NCI-H1417 (cell line): ENCODE measurements at regions not wholly inside any gene's neighbourhood (a gene's known extent, or its start where the extent isn't known, plus 50 kb on each side); places are given as distances from the start of the nearest gene placed in this dataset.
"Not testable (repeated sequence)": the region's sequence is repeated elsewhere in the genome, so short reads cannot be mapped to it uniquely, and the experiment has no call there.

ENCODE experiments used
- DNase-seq, 3 experiments: peaks; one replicate each; lab custom pipeline; 2025; lab: John Stamatoyannopoulos, UW

DNA sequence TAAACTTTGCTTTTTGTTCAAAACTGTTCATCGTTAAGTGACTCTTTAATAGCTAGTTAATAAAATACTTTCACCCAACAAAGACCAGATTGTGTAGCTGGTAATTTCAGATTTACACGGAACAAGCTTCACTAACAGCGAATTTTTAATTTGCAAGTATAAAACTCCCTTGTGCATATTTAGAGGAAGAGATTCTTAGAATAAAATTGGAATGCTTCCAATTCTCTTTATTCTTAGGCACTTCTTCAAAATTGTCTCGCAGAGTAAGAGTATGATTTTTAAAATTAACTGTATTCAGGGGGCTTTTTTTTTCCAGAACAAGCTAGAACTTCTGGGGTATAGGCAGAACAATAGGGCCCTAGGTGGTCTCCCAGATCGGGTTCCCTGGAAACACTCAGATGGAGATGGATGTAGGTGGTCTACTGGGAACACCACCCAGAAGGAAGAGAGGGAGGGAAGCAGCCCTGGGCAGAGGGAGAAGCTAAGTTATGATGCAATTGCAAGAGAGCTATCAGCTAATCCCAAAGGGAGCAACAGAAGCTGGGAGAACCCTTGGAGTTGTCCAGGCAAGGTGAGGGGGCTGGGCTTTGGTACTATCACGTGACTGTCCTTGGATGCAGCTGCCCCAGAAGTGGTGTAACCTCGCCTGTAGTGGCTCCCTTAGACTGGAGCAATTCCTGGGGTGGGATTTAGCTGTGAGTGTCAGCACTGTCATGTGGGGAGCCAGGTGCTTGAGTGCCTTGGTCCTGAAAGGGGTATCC, 151.7 kb upstream of the ASB18 start:
- DNase-seq: no peak

DNA sequence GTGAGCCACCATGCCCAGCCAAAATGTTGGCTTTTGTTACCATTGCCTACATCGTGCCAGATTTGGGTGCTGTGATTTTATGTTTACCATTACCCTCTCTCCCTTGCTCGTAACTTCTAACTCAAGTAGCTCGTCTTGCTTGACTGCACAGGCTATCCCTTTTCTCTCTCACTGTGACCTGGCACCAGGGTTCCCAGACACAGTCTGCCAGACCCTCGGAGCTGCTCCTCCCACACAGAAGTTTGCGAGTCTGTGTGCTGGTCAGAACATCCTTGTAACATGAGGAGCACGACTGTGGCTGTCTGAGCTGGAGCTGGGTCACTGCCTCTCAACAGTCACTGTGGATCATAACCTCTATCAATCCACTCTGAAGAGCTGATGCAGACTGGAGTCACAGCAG, 152.5 kb upstream of the ACKR3 start:
- DNase-seq: peak in 1 of 3 experiments; percentile 12

DNA sequence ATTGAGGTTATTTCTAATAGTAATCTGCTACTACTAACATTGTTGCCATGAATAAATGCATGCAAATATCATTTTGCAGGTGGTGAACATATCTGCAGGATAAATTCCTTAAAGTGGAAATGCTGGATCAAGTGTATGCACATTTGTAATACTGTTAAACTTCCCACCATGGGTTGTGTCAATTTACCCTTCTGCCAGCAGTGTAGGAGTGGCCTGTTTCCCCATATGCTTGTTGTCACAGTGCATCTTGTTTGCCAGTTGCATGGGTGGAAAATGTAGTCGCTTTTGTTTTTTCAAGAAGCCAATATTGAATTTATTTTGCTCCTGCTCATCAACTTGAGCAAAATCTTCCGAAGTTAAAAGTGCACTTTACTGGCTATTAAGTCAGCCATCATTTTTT, 139.0 kb upstream of the ACKR3 start:
- DNase-seq: peak in 1 of 3 experiments; percentile 2

DNA sequence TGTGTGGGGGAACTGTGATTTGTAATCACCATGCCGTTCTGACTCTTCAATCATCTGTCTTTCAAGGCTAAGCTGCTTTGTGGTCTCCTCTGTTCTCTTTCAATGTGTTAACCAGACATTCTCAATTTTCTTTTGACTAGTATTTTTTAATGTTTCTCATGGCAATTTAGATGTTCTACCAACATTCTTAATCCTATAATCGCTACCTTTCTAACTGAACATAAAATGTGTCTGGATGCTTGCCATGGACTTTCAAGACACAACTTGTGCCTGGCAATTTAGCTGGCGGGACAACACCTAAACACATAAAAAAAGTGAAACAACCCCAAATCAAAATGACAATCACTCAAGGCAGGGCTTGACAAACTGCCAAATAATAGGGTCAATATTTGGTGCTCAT, 135.0 kb upstream of the ACKR3 start:
- no peak for DNase-seq

DNA sequence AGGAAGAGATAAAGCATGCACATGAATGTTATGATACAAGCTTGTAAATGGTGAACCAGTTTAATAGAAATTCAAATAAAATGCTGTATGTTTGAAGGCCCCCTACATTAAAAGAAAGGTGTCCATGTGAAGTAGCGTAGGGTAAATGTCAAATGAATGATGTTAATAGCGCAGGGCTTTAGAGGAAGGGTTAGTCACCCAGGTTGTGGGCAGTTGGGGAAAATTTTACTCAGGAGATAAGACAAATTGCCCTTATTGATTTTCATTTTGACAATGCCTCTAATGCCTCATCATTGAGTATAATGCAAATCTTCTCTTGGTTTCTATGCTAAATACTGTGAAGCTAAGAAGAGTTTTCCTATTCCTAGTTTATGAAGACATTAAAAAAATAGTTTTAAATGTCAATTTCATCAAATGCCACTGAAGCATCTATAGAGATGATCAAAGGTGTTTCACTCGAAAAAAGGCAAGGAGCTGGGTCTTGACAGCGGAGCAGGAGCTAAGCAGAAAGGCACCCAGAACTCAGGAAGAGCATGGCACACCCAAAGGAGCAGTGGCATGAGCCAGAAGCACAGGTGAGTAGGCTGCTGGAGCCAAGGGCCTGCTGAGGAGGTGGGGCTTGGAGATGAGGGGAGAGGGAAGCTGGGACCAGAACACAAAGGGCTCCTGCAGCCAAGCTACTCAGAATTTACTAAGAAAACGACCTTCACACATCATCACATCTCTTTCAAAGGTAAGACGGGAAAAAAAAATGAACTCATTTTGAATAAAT, 129.3 kb upstream of the ACKR3 start:
- DNase-seq: no peak

DNA sequence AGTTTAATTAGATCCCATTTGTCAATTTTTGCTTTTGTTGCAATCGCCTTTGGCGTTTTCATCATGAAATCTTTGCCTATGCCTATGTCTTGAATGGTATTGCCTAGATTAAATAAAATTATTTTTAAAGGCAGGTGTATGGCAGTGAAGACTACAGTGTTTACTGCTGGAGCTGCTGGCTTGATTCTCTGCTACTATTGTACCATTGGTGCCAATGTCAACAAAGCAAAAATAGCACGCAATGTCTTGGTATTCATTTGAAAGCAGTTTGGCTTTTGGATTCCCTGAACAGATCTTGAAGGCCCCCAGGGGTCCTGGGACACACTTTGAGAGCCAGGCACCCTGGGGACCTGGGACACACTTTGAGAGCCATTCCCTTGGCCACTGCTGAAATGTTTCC, 125.4 kb upstream of the ACKR3 start:
- DNase-seq: no peak

DNA sequence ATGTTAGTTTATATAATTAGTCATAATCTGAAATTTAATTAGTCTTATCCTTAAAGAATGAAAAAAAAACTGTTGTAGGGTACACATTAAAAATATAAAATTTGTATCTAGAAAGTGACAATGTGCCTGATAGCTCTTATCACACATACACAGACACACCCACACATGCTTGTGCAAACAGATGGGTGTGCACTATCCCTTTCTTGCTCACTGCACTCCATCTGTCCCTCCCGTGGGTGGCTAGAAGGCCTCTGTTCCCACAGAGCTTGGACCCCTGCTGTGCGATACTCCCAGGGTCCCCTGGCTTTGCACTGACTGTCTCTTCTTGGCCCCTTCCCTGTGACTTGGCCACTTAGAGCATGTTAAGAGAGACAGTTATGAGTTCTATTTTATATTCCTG, 123.9 kb upstream of the ACKR3 start:
- no peak for DNase-seq

DNA sequence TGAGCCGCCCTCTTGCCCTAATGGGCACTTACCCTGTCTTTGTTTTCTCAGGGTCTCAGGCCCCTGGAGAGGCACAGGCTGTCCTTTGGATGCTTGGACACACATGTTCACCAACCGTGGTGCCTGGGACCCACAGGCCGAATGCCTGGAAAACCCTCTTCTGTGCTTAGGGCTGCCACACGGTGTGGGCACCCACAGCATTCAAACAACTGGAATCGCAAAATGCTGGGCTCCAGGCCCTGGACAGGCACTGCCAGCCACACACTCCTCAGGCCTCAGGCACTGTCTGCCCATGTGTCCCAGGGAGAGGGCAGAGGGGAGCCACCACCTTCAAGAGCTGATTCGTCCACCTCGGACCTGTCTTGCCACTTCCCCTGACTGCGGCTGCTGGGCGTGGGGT, 123.1 kb upstream of the ACKR3 start:
- no peak for DNase-seq

DNA sequence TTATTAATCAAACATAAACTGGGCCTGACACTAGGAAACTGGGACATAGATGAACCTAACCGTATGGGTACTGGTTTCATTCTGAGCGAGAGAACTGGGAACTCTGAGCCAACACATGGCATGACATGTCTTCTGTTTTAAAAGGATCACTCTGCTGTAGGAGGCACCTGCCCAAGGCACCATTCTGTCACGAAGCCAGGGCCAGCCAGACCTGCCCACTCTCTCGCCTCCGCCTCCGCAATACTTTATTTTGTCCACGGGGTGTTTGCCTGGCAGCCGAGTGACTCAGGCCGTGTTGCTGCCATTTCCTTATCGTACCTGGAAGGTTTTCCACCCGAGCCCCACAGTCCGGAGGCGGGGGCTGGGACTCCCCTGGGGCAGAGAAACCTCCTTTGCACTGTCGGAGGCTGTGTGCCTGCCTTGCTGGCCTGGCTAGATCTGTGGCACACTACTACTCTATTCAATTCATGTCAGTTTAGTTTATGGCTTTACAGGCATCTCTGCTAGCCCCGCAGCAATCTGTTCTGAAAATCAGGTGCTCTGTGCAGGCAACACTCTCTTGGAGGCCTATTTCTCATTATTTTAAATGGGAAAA, 120.4 kb upstream of the ACKR3 start:
- no peak for DNase-seq

DNA sequence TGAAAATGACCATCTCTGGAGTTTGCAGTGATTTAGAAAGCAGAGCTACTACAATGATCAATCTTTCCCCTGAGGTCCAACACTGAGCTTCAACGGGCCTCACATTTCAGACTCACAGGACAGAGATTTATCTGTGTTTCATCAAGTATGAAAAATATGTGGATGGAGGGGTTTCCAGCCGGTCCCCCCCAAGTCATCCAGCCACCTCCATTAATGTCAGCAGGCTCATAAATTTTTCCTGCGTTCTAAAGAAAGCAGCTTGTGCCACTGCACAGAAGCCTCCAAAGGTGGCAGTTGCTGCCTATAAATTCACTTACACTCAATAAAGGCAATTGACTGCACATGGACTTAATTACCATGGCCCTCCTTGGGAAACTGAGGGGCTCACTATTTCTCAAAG, 117.4 kb upstream of the ACKR3 start:
- no peak for DNase-seq

DNA sequence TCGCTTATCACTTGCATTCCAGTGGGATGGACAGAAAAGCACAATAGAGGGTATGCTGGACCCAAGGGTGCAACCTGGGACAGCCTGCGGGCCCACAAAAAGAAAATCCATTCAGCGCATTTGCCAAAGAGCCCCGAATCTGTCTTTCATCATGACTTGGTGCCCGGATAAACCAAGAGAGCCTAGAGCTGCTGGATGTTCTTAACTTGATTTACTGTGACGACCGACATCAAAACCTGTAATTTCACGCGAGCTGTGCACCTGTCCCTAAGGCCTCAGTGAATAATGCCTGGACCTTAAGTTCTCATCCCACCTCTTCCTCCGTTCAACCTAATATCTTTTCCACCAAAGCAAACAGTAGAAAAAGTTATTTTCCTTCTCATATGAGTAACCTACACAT, 115.5 kb upstream of the ACKR3 start:
- DNase-seq: no peak

DNA sequence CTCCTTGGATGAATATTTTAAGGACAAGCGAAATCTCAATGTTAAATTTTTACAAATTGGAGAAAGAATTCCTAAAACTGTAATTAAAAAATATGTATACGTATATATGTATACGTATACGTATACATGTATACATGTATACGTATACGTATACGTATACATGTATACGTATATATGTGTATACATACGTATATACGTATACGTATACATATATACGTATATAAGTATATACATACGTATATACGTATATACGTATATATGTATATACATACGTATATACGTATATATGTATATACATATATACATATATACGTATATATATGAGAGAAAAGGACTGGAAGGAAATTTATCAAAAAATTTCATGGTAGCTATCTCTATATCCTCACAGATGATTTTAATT, 110.2 kb upstream of the ACKR3 start:
- no peak for DNase-seq

DNA sequence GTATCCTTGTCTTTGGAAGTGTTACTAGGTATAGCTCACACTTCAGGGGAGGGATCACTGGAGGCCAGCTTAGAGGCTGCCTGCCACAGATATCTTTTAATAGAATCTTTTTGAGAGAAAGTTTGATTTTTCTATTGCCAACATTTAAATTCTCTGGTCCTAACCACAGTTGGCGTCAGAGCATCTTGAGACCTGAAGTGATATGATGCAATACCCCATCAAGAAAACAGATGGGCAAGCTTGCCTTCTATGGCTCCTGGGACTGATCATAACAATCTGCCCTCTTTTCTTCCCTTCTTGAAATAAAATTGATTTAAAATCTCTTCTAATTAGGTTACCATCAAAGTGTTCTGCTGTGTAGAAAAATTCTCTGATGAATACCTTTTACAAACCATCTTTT, 105.5 kb upstream of the ACKR3 start:
- DNase-seq: no peak

DNA sequence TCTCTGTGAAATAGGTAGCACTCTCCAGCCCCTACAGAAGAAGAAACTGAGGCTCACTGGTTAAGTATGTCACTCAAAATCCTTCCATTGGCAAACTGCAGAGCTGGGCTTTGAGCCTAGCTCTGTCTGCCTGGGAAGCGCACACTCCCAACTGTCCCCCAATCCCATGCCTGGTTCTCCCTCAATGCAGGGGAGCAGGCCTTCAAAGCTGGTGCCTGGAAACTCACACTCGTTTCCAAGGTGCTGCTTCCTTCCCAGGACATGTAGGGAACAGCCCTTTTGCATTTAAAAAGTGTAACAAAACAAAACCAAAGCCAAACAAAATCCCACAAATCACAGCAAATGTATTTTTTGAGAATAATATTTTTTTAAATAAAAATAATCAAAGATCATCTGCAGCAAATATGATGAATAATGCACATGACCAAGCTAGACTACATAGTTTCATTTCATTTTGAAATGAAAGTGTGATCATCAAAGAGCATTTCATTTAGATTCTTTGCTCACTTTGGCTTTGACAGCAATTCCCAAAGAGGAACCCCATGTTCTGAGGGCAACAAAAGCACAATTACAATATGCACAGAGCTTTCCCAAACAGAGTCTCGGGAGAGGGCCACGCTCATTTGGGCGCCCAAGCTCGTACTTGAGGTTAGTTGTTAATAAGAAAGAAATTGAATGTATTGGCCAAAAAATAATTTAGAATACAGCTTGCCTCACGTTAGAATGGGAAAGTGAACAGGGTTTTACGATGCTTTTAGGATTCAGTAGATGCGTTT, 96.7 kb upstream of the ACKR3 start:
- DNase-seq: no peak

DNA sequence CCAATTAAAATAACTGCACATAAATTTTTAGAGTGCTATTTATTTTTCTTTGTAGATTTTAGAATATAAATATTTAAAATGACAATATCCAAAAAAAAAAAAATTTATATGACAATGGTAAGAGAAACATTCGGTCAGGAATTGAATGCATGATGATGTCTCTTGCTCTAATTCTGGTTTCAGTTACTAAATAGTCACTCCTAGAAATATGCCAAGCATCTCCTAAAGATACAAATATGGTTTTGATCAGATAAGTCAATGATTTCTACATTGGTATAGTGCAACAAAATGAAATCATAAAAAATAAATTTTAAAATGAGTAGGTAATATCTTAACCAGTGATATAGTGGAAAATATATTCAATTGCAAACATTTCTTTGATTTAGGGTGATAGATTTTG, 95.9 kb upstream of the ACKR3 start:
- no peak for DNase-seq

DNA sequence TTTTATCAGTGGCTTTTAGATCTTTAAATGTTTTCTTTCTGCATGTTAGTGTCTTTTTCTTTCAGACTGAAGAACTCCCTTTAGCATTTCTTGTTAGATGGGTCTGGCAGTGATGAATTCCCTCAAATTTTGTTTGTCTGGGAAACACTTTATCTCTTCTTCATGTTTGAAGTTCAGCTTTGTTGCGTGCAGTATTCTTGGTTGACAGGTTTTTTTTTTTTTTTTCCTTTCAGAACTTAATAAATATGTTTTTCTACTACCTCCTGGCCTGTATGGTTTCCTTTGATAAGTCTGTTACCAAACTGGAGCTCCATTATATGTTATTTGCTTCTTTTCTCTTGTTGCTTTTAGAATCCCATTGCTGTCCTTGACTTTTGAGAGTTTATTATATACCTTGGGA, 89.8 kb upstream of the ACKR3 start:
- no peak for DNase-seq

DNA sequence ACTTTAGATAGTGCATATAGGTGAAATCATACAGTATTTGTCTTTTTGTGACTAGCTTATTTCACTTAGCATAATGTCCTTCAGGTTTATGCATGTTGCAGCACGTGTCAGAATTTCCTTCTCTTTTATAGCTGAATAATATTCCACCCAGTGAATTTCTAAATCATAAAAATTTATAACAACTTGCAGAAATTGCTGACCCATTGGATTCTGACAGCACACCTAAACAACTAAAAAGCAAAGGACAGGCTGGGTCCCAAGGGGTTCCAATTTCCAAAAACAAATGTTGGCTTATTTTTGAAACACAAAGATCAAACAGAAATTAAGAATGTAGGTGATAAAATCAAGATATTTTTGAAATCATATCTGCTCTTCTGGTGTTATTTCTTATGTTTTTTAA, 86.5 kb upstream of the ACKR3 start:
- DNase-seq: no peak

DNA sequence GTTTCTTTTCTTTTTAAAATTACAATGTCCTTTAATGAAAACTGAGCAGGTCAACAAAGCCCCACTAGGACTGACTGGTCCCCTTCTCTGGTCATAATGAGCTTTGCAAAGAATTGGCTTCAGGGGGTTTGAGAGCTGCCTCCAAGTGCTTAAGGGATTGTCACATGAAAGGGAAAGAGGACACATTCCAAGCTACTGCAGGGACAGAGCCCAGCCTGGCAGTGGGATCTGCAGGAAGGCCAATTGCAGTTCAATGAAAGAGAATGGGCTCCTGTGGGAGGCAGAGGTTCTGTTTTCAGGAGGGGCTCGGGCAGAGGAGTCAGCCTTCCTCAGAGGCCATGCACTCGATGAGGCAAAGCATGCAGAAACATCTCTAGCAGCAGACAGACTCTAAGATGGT, 84.1 kb upstream of the ACKR3 start:
- no peak for DNase-seq

DNA sequence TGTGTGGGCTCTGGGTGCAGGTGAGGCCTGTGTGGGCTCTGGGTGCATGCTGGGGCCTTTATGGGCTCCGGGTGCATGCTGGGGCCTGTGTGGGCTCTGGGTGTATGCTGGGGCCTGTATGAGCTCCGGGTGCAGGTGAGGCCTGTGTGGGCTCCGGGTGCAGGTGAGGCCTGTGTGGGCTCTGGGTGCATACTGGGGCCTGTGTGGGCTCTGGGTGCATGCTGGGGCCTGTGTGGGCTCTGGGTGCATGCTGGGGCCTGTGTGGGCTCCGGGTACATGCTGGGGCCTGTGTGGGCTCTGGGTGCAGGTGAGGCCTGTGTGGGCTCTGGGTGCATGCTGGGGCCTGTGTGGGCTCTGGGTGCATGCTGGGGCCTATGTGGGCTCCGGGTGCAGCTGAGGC, 80.5 kb upstream of the ACKR3 start:
- not testable (repeated sequence) for DNase-seq

DNA sequence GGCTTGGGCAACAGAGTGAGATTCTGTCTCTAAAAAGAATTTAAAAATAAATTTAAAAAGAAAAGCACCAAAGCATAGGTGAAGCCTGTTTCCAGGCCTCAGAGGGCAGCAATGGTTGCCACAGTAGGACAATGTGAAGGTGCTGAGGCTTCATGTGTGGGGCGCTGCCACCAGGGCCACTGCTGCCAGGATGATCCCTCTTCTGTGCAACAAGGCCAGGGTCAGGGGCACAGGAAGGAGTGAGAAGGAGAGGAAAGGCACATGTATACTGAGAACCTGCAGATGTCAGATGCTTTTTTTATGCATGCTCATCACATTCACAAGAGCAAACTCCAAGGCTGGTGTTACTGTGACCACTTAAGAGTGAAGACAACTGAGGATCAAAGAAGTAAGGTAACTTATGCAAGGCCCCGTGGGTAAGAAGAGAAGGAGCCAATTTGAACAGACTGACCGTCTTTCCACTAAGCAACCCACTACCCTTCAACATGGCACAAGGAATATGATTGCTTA, 79.7 kb upstream of the ACKR3 start:
- DNase-seq: no peak

DNA sequence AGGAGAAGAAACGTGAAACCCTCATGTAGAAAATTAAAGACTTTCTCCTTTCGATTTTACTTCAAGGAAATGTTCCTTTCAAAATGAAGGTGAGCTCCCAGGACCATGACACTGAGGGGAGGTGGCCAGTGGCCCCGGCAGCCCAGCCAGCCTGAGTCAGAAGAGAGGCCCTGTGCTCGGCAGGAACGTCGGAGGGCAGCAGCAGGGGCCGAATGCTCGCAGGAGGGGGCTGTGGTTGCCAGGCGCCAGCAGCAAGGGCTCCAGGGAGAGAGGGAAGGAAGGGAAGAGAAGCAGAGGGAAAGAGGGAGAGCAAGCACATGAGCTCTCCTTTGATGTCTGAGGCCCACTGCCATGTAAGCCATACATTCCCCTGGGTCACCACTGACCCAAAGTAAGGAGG, 73.3 kb upstream of the ACKR3 start:
- no peak for DNase-seq

DNA sequence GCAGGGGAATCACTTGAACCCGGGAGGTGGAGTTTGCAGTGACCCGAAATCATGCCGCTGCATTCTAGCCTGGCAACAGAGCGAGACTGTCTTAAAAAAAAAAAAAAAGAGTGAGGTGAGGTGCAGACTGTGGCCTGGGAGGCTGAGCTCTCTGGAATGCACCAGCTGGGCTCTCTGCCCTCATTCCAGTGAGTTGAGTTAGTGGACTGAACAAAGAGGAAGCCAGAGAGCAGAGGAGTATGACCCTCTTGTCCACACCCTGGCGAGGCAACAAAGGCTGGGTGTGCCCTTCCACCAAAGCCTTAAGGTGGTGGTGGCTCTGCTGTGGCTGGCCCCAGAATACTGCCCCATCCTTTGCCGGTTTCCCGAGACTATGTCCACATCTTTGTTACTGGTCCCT, 71.3 kb upstream of the ACKR3 start:
- DNase-seq: no peak
